Nephron progenitor cell (in vitro differentiated cells): ENCODE measurements at regions not wholly inside any gene's neighbourhood (a gene's known extent, or its start where the extent isn't known, plus 50 kb on each side); places are given as distances from the start of the nearest gene placed in this dataset.
"Not testable (repeated sequence)": the region's sequence is repeated elsewhere in the genome, so short reads cannot be mapped to it uniquely, and the experiment has no call there.

Experiments
- DNase-seq: peaks from one replicate; pipeline ENCODE4 v3.0.0; 2021
- H3K27ac Mint-ChIP-seq: 2 replicates; pipeline ENCODE4 v1.8.0; 2021; ENCODE audit warnings: mild to moderate bottlenecking, moderate library complexity, mixed read lengths
- H3K27me3 Mint-ChIP-seq: 2 replicates; pipeline ENCODE4 v1.8.0; 2021; ENCODE audit warnings: mild to moderate bottlenecking, low read depth, mixed read lengths; ENCODE audit not compliant: poor library complexity
- H3K36me3 Mint-ChIP-seq: 2 replicates; pipeline ENCODE4 v1.8.0; 2021; ENCODE audit warnings: low read depth, mixed read lengths
- H3K4me1 Mint-ChIP-seq: 2 replicates; pipeline ENCODE4 v1.8.0; 2021; ENCODE audit warnings: mixed read lengths
- H3K4me3 Mint-ChIP-seq: 2 replicates; pipeline ENCODE4 v1.8.0; 2021; ENCODE audit warnings: mild to moderate bottlenecking, moderate library complexity, mixed read lengths
- H3K9me3 Mint-ChIP-seq: 2 replicates; pipeline ENCODE4 v1.8.0; 2021; ENCODE audit warnings: mild to moderate bottlenecking, moderate library complexity, mixed read lengths
- CTCF ChIP-seq: fragments of 200-600 bp; sonication (generic); IDR thresholded peaks from 2 replicates; pipeline ENCODE4 v1.5.0; 2021; ENCODE audit warnings: antibody characterized with exemption

- no peaks in the 10 kb centered on the region for H3K27me3 Mint-ChIP-seq
Observed at GRCh38 chr3:34889641-34890040, 749.7 kb upstream of the ARPP21 start.

DNA sequence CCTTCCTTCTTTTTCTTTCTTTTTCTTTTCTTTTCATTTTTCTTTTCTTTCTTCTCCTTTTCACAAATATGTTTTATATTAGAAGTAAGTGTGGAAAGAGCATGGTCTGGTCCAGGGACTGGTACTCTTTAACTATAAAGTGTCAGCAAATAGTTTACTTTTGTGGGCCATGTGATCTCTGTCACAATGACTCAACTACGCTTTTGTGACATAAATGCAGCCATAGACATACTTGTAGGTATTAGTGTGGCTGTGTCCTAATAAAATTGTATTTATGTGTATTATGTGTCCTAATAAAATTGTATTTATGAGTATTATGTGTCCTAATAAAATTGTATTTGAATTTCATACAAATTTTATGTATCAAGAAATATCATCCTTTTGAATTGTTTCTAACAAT, 749.1 kb upstream of the ARPP21 start:
- DNase-seq = no peak
- no peak for TF ChIP-seq CTCF

More at GRCh38 chr3:34889641-34890040, 749.7 kb upstream of the ARPP21 start:
- Mint-ChIP-seq H3K36me3 (no peaks in the 10 kb centered on the region), H3K4me3 (no peak overlapping the region), H3K27ac (no peak overlapping the region), H3K9me3 (peaks cover 5% of the 10 kb centered on the region), H3K4me1 (no peaks in the 10 kb centered on the region)
- no peak for TF ChIP-seq CTCF
- DNase-seq = no peak

GRCh38 chr3:34891941-34892340, 747.4 kb upstream of the ARPP21 start:
- H3K4me3 Mint-ChIP-seq = no peak overlapping the region
- TF ChIP-seq CTCF = no peak
- no peak overlapping the region for H3K27ac Mint-ChIP-seq
- peaks cover 5% of the 10 kb centered on the region for H3K9me3 Mint-ChIP-seq
- no peaks in the 10 kb centered on the region for H3K36me3 Mint-ChIP-seq
- DNase-seq = no peak
- no peaks in the 10 kb centered on the region for H3K4me1 Mint-ChIP-seq
- H3K27me3 Mint-ChIP-seq = no peaks in the 10 kb centered on the region

More for the DNA sequence above, 749.1 kb upstream of the ARPP21 start:
- H3K27ac Mint-ChIP-seq = no peak overlapping the region
- peaks cover 5% of the 10 kb centered on the region for H3K9me3 Mint-ChIP-seq
- H3K27me3 Mint-ChIP-seq = no peaks in the 10 kb centered on the region
- H3K4me3 Mint-ChIP-seq = no peak overlapping the region
- no peaks in the 10 kb centered on the region for H3K36me3 Mint-ChIP-seq
- no peaks in the 10 kb centered on the region for H3K4me1 Mint-ChIP-seq

DNA sequence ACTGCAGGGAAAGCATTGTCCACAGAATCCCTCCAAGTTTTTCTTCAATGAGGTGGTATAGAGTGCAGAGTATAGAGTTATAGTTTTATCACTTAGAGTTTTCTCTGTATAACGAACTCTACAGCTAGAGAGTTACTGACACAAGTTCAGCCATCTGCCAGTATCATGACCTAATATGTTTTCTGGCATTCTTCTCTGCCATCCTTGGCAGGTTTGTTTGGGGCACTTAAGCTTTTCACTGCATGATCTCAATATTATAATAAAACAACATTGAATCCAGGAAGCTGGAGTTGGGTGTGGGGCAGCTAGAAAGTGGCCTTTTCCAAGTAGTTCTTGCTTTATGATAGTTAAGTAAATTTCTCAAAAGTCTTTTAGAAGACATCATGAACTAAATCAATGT, 743.5 kb upstream of the ARPP21 start:
- H3K27ac Mint-ChIP-seq = no peak overlapping the region

DNA sequence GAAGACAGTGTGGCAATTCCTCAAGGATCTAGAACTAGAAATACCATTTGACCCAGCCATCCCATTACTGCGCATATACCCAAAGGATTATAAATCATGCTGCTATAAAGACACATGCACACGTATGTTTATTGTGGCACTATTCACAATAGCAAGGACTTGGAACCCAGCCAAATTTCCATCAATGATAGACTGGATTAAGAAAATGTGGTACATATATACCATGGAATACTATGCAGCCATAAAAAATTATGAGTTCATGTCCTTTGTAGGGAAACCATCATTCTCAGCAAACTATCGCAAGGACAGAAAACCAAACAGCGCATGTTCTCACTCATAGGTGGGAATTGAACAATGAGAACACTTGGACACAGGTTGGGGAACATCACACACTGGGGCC, 729.6 kb upstream of the ARPP21 start:
- not testable (repeated sequence) for H3K27ac Mint-ChIP-seq, H3K36me3 Mint-ChIP-seq, H3K4me1 Mint-ChIP-seq, H3K4me3 Mint-ChIP-seq, H3K27me3 Mint-ChIP-seq, DNase-seq
- peaks cover 34% of the 10 kb centered on the region for H3K9me3 Mint-ChIP-seq

More for the DNA sequence above, 743.5 kb upstream of the ARPP21 start:
- no peaks in the 10 kb centered on the region for H3K27me3 Mint-ChIP-seq
- H3K4me3 Mint-ChIP-seq = no peak overlapping the region
- no peaks in the 10 kb centered on the region for H3K9me3 Mint-ChIP-seq
- TF ChIP-seq CTCF = no peak
- H3K36me3 Mint-ChIP-seq = no peaks in the 10 kb centered on the region
- no peaks in the 10 kb centered on the region for H3K4me1 Mint-ChIP-seq
- DNase-seq = no peak

GRCh38 chr3:34919025-34919424, 720.3 kb upstream of the ARPP21 start:
- Mint-ChIP-seq H3K9me3 (no peaks in the 10 kb centered on the region), H3K27ac (no peak overlapping the region), H3K27me3 (no peaks in the 10 kb centered on the region), H3K4me3 (no peak overlapping the region), H3K36me3 (no peaks in the 10 kb centered on the region), H3K4me1 (no peaks in the 10 kb centered on the region)
- TF ChIP-seq CTCF = no peak
- DNase-seq = no peak
